NCI-H748 treated with DMSO at 0.1 percent for 48 hours (cell line): ENCODE measurements at regions not wholly inside any gene's neighbourhood (a gene's known extent, or its start where the extent isn't known, plus 50 kb on each side); places are given as distances from the start of the nearest gene placed in this dataset.
"Not testable (repeated sequence)": the region's sequence is repeated elsewhere in the genome, so short reads cannot be mapped to it uniquely, and the experiment has no call there.

Experiments
- DNase-seq: peaks from one replicate; lab custom pipeline; 2025; lab: John Stamatoyannopoulos, UW

DNA sequence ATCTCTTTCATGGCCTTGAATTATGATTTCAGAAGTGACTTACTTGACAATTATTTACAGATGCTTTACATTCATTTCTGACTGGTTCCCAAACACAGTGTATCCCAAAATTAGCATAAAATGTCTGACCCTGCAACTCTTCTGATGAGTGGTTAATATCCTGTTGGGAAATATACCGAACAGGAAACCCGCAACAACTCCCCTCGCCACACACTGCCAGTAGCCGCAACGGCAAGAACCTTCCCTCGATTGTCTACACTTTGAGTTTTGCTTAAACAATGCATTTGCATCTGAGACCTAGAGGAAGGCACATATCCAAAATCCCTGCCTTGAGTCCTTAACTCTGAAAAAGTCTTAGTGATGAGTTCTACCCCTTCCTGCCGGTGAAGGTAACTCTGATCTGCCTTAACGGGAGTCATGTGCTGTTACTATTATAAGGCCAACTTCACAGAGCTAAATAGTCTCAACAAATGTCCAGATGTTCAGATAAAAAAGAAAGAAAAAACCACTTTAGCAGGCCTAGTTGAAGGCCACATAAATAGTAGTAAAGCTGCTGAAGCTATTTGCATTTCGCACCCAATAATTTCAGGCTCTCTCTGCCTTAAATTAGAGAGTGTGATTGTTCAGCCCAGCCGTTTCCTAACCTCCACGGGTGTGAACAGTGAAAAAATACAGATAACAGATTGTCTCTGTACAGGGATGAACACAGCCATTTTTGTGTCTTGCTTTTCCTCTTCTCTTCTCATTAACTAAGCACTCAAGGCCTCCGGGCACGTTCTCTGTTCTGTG lies 321.1 kb downstream of the HS3ST3B1 start:
- no peak for DNase-seq

DNA sequence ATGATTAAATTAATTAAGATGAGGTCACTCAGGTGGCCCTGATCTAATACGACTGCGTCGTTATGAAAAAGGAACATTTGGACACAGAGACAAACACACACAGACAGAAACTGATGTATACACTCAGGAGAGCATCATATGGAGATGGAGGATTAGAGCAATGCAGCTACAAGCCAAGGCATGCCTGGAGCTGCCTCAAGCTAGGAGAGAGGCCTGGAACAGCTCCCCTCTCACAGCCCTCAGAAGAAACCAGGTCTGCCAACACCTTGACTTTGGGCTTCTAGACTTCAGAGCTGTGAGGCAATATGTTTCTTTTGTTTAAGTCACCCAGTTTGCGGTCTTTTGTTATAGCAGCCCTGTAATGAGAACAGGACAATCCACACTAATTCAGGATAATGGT lies 318.9 kb downstream of the HS3ST3B1 start:
- no peak for DNase-seq

DNA sequence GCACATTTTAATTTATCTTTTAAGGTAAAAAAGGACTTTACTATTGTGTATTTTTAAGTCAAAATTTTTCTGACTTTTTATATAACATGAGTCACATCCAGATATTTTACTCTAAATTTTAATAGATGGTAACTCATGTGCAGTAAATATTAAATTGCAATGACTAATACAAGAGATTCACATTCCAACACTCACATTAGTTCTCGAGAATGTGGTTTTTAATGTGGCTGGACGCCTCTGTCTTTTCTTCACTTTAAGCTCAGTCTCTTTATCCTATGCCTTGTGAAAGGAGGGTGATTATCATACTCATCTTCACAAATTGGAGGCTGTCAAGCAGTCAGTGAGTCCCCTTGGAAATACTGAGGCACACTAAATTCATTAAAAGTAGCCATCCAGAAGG lies 315.6 kb downstream of the HS3ST3B1 start:
- no peak for DNase-seq

DNA sequence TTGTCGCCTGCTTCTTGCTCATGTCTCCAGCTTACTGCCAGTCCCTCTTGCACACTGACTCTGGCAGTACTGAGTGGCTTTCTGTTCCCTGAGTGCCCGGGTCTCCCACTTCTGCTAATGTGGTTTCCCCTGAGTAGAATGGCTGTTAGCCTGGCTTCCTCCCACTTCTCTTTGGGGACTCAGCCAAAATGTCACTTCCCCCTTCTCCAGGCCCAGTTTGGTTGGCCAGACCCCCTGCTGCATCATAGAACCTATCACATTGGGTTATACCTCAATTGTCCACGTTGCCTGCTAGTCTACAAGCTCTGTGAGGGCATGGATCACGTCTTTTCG lies 304.4 kb downstream of the HS3ST3B1 start:
- DNase-seq: no peak

DNA sequence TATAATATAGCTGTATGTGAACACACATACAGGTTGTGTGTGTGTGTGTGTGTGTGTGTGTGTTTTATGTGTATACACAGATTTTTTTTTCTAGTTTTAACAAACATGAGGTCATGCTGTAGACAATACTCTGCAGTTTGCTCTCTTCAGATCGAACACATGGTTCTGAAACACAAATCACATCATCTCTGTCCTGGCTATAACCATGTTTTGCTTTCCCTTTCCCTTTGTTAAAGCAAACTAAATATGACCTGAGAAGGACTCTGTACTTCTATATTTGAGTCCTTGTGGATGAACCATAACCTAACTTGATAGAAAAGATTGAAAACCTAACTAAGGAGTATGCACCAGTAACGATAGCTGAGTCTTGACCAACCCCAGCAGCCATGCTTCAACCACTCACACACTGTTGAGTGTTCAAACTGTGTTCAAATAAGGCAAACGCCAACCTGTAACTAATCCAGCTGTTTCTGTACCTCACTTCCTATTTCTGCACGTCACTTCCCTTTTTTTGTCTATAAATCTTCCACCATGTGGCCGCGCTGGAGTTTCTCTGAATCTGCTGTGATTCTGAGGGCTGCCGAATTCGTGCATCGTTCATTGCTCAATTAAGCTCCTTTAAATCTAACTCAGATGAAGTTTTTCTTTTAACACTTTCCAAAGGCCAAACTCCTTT lies 303.8 kb downstream of the HS3ST3B1 start:
- no peak for DNase-seq

DNA sequence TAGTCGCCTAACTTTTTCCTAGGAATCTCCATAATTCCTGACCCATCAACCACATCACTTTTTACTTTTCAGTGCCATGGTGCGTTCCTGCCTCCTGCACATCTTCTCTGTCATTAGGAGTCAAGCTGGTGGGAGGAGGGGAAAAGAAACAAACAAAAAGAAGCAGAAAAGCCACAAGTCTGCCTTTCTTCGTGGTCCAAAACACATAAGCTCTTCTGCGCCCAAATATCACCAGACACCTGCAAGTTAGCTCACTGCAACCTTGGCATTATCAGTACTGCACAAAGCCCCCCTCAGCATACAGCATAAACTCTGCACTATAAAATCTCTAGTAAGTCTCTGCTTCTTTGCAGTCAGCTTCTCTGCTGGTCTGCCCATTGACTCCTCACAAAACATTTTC lies 295.3 kb downstream of the HS3ST3B1 start:
- no peak for DNase-seq

DNA sequence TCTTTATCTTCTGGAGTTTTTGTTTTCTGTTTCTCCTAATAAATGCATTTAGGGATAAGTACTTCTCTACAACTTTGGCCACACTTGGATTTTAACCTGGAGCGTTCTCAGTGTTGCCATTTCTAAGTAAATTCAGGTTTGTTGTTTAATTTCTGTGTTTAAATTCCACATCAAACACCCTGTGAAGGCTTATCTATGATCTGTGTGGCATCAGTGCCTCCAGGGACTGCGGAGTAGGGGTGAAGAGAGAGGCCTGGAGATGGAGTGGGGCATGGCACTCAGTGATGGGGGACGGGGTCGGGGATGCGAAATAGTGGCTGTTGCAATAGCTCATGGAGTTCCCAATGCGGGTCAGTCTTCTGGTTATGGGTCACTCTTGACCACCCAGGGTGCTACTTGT lies 294.8 kb downstream of the HS3ST3B1 start:
- no peak for DNase-seq

DNA sequence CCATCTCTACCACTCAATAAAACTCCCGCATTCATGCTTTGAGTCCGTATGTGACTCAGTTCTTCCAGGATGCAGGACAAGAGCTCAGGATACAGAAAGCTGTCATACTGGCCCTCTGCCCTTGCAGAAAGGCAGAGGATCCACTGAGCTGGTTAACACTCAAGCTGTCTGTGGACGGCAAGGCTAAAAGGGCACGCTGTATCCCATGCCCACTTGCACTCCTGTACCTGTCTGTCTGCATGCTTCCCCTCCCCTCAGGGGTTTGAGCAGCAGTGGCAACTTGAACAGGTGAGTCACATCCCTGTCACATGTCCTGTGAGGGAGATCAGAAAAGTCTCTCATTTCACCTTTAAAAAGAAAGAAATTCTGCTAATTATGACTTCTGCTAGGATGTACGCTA lies 293.8 kb downstream of the HS3ST3B1 start:
- no peak for DNase-seq

DNA sequence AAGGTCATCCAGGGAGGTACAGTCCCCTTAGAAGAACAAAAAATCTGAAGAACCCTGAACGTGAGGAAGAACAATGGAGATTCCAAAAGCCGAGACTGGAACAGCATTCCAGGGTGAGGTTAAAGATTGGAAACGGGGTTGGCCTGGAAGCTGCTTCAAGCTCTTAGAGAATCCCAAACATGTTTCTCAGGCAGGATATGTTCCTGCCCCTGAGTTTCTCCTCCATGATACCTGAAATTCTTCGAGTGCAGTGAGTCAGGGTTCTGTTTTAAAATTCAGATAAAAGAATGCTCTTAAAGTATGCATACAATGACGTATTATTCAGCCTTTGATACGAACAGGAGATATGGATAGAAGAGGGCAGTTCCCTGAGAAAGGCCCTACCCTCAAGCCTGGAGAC lies 293.1 kb downstream of the HS3ST3B1 start:
- no peak for DNase-seq

DNA sequence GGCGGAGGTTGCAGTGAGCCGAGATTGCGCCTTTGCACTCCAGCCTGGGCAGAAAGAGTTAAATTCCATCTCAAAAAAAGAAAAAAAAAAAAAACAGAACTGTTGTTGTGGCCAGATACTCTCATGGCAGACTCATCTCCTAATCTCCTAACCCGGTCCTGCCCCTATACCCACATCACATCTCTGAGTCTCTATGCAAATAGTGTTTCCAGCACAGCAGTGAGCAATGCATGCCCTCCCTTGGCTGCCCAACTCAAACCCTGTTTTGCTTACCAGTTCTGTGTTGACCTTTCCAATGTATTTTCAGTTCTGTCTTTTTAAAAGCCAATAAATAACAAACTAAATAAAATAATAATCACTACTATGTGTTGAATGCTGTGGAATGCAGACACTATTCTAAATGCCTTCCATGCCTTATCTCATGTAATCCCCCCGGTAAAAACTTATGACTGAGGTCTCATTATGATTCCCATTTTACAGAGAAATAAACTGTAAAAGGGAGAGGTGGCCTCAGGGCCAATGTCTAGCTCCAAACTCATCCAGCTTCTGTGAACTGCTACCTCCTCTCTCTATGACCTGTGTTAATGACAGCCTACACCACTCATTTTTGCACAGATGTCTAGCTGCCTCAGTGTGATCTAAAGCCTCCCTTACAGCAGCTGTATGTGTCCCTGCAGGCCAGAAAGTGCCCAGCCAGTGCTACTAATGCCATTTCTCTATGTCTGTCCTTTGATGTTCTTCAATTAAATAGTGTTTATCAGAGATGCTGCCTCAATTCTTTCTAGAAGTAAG lies 289.8 kb downstream of the HS3ST3B1 start:
- DNase-seq: no peak

DNA sequence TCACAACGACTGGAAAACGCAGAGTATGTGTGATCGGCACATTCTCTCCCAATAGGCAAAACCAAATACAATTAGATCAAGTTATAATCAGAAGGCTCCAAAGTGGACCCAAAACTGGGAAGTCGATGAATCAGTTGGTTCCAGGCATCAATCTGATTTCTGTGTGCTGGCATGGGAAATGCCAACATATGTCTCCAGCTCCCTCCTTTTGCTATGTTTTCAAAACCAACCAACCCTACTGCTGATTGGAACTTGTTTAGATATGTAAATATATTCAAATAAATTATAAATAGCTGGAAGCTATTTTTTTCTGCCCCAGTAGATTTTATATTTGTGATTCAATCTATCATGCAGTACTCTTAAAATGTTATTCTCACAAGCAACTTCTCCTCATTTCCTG lies 284.2 kb downstream of the HS3ST3B1 start:
- no peak for DNase-seq

DNA sequence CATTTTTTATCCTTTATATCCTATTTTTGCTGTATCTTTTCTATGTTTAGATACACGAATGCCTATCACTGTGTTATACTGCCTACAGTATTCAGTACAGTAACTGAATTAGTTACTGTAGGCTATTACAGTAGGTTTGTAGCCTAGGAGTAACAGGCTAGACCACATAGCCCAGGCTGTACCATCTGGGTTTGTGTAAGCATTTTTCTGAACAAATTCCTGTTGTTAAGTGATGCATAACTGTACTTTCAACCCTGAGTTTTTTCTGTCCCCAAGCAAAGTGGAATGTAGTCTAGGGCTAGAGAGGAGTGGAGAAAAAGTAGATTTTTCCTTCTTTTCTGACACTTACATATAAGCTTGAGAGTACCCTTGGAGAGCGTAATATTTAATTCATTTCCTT lies 282.1 kb downstream of the HS3ST3B1 start:
- no peak for DNase-seq

DNA sequence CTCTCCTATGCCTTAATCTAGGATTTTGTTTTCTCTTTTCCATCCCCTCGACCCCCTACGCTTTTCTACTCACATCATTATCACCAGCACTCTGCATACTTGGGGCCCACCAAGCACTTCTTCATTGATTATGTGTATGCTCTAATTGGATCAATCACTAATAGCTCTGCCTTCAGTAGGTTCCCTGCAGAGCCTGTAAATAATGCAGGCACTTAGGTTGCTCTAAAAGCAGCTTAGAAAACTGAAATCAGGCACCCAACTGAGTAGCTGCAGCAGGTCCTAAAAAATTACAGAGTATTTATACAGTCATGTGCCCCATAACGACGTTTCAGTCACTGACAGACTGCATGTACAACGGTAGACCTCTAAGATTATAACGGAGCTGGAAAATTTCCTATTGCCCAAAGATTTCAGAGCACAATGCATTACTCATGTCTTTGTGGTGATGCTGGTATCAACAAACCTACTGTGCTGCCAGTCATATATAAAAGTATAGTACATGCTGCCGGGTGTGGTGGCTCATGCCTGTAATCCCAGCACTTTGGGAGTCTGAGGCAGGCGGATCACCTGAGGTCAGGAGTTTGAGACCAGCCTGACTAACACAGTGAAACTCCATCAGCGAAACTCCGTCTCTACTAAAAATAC lies 280.4 kb downstream of the HS3ST3B1 start:
- no peak for DNase-seq

DNA sequence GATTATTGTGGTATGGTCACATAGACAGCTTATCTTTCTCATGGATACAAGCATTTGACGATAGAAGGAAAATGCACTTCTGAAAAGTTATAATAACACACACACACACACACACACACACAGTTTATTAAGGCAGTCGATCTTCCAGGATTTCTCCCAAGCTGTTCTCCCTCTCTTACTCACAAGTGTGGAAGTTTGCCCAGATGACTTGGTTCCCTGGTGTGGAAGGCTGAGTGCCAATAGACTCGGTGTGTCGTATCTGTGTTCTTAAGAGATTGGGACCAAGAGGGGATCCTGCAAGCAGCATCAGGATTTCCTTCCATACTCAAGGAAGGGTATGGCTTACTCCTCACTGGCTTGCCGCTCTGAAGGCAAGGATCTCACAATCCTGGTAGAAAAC lies 279.6 kb downstream of the HS3ST3B1 start:
- no peak for DNase-seq

DNA sequence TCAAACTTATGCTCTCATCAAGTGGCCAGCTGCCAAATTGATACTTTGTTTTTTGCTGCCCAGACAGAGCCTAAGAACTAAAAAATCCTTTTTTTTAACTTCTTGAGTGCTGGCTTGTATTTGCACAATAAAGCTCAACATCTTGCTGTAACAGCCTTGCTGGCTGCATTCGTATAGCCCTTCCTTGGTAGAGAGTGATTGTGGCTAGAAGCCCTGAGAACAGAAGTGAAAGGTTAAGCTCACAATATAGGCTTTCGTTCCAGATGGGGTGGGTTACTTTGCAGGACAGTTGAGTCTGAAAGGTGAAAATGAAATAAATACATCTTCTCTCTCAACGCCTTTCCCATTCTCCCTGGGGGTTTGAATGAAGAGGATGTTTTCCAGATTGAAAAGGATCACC lies 278.8 kb downstream of the HS3ST3B1 start:
- DNase-seq: no peak

DNA sequence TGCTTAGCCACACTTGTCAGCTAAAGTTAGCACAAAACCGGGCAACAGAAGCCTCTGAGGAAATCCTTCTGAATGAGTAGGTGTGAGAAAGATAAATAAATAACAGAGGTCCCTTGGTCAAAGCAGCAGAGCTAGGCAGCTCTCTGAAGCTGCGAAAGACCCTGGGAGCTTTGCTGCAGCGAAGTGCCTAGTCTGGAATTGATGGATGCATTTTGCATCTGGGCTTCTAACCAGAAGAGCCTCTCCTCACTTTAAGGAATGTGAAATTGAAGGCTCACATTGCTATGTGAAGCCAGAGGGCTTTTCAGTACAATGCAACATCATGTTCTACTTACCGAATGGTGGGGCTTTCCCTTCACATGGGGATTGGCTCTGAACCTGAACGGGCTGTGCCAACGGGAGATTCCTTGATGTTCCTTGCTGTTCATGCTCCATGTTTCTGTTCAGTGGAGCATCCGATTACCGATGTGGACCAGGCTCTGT lies 274.6 kb downstream of the HS3ST3B1 start:
- DNase-seq: no peak

DNA sequence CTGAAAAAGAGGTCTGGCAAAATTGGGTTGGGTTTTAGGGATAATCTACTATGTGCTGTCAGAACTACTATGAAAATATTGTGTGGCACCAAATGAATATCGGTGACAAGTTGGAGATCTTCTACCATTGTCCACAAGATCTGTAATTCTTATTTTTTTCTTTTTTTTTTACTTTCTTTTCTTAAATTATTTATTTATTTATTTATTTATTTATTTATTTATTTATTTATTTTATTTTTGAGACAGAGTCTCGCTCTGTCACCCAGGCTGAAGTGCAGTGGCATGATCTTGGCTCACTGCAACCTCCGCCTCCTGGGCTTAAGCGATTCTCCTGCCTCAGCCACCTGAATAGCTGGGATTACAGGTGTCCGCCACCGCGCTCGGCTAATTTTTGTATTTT lies 259.4 kb downstream of the HS3ST3B1 start:
- not testable (repeated sequence) for DNase-seq

DNA sequence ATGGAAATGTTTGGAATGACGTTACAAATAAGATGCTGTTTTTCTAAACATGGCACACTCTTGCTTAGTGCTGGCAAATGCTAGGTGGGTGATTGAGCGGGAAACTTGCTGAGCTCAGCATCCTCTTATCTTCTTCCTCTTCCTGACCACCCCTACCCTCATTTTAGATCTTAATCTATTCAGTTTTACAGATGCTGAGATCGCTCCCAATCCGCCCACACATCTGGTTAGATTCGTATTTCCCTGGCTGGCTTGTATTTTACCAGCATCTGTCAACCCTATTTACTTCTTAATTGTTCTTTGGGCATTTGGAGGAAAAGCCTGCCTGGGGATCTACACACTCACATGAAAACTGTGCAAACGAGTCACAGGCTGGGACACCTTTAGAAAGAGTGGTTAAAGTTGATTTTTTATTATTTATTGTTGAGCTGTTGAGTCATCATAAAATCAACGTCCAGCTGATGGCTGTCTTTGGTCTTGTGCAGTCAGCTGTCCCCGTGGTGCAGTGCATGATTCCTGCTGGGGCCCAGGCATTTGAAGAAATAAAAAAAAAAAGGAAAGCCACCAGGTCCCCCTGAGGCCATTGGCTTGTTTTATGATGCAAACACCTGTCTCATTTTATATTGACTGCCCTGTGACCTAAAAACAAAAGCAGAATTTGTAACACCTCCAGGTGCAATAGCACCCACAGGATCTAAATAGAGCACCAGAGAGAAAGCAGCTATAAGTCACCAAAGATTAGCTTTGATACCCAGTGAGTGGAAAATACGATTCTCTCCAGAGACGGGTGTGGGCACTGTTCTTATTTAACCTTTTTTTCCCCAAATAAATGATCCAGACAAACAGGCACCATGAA lies 258.6 kb downstream of the HS3ST3B1 start:
- no peak for DNase-seq

DNA sequence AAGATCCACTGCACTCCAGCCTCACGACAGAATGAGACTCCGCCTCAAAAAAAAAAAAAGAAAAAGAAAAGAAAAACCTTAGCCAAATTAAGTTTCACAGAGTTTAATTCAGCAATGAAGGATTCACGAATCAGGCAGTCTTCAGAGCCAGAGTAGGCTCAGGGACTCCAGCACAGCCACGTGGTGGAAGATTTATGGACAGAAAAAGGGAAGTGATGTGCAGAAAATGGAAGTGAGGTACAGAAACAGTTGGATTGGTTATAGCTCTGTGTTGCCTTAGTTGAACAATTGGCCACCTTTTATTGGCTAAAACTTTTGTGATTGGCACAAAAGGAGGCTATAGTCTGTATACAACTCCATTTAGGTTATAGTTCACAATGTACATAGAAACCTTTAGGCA lies 256.6 kb downstream of the HS3ST3B1 start:
- no peak for DNase-seq

DNA sequence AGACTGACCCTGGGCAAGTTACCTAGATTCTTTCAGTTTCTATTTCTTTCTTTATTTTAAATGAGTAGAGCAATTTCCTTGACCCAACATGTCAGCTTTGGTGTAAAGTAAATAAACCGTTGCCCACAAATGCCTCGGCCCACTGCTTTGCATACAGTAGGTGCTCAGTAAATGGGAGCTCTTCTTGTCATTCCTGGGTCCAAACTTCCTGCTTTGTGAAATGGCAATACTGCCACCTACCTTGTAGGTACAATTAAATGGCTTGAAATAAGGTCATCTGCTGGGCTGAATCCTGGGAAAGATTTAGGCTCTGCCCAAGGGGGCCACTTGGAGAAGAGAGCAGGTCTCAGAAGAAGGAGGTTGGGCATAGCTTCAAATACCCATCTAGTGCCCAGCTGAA lies 253.0 kb downstream of the HS3ST3B1 start:
- DNase-seq: no peak

DNA sequence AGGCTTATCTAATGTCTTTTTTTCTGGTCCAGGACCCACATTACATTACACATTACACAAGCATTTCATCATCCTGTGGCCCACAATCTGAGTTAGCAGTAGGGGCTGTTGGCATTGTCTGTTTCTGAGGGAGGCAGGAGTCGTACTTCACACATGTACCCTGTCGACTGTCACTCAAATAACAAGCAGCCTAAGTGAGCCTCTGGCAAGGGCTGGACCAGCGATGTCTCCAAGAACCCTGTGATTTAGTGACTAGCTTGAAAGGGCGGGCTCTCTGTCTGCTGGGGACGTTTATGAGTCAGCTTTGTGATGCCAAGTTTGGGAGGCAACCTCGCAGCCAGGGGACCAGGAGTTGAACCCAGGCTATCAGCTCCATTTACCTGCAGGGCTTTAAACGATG lies 251.4 kb downstream of the HS3ST3B1 start:
- no peak for DNase-seq

DNA sequence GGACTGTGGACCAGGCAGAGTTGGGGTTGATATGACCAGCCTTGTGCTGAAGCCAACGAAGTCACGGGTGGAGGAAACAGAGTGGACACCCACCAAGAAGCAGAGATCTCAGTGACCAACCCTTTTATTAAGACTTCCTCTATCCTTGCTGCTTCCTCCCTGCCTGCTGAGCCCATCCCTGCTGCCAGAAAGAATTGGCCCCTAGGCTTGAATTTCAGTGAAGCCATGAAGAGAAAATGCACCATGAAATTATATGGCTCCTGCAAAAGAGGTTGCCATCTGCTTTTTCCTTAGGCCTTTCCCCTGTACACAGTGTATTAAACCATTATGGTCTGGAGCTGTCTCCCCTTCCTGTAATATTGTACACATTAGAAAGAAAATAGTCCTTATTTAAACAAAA lies 246.7 kb downstream of the HS3ST3B1 start:
- no peak for DNase-seq
